ENCODE measurements at regions not wholly inside any gene's neighbourhood (a gene's known extent, or its start where the extent isn't known, plus 50 kb on each side); places are given as distances from the start of the nearest gene placed in this dataset.

DNA sequence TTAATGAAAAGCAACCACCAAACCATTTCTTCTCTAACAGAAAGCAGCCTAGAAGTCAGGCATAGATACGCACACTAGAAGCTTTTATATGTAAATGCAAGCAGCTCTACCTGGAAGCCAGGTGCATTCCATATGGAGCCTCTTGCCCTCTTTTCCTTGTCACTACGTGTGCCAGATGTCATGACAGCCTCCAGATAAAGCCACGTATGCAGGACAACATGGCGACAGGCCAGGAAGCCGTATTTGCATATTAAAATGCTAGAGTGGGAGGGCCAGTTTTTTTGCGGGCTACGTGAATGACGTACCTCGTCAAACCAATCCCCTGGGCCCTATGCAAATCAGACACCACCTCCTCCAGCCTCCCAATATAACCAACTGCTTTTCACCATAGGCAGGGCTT lies 308.1 kb upstream of the SPTLC3 start:
- no peak for DNase-seq (ENCODE audit: extremely low spot score)
- Histone ChIP-seq H3K36me3 (ENCODE audit: insufficient read depth) (no peaks in the 10 kb centered on the region), H3K27ac (ENCODE audit: low read depth) (no peak overlapping the region), H3K4me3 (ENCODE audit: low read depth, low read length) (no peak overlapping the region), H3K4me1 (ENCODE audit: insufficient read depth) (no peaks in the 10 kb centered on the region)
- 88% methylated on average over 9 of the region's 9 CpGs for whole genome bisulfite sequencing

DNA sequence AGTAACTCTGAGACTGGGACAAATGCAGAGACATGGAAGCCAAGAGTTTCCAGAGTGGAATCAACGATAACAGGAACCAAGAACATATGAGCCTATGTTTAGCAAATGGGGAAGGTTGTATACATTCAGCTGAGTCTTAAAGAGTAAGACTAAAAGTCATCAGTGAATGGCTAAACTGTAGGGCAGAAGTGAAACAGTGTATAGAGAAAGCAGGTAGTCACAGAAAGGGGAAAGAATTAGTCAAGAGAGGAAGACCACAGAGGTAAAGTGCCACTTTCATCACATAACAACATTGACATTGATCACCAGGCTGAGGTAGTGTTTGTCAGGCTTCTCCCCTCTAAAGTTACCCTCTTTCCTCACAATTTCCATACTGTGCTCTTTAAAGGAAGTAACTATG lies 306.5 kb upstream of the SPTLC3 start:
- no peak overlapping the region for H3K4me3 ChIP-seq (ENCODE audit: low read depth, low read length)
- no peak for DNase-seq (ENCODE audit: extremely low spot score)
- no peaks in the 10 kb centered on the region for H3K4me1 ChIP-seq (ENCODE audit: insufficient read depth)
- WGBS, result 88% methylated on average over 1 of the region's 1 CpG
- H3K36me3 ChIP-seq (ENCODE audit: insufficient read depth), result no peaks in the 10 kb centered on the region
- no peak overlapping the region for H3K27ac ChIP-seq (ENCODE audit: low read depth)

DNA sequence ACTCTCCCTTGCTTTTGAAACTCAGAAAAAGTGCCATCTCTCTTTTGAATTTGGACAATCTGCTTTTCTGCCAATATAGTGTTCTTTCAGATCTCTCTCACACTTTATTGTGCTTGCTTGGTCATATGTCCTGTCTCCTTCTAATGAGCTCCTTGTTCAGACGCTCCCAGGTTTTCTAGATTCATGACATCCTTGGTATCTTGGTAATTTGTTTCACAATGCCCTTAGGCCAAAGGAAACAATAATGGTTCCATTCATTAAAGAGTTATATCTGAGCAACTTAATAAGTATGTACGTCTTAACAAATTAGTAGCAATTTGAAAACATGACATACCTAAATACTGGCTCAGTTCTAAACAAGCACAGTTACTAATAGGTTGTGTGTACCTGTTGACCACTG lies 293.4 kb upstream of the SPTLC3 start:
- H3K27ac ChIP-seq (ENCODE audit: low read depth), result no peak overlapping the region
- DNase-seq (ENCODE audit: extremely low spot score), result no peak
- H3K36me3 ChIP-seq (ENCODE audit: insufficient read depth), result no peaks in the 10 kb centered on the region
- H3K4me3 ChIP-seq (ENCODE audit: low read depth, low read length), result no peak overlapping the region
- H3K4me1 ChIP-seq (ENCODE audit: insufficient read depth), result no peaks in the 10 kb centered on the region
- 92% methylated on average over 2 of the region's 2 CpGs for WGBS

DNA sequence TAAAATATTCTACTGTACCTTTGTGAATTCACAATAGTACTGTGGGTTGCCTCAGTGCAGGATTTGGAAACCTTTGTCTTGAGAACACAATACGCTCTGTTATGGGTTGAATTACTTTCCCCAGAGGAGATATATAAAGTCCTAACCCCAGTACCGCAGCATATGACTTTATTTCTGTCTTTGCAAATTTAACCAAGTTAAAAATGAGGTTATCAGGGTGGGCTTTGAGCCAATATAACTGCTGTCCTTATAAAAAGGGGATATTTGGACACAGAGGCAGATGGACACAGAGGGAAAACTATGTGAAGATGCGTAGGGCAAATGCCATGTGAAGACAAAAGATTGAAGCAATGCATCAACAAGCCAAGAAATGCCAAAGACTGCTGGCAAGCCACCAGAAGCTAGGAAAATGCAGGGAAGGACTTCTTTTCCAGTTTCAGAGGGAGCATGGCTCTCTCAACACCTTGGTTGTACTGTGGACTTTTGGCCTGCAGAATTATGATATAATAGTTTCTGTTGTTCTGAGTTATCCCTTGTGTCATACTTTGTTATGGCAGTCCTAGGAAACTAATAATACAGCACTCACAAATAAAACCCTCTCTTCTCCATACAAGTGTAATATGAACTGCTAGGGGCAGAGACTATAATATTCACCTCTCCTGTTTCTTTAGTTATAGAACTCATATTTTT lies 292.6 kb upstream of the SPTLC3 start:
- Histone ChIP-seq H3K27ac (ENCODE audit: low read depth) (no peak overlapping the region), H3K4me1 (ENCODE audit: insufficient read depth) (no peaks in the 10 kb centered on the region), H3K36me3 (ENCODE audit: insufficient read depth) (no peaks in the 10 kb centered on the region), H3K4me3 (ENCODE audit: low read depth, low read length) (no peak overlapping the region)
- WGBS, result 71% methylated on average over 3 of the region's 3 CpGs
- DNase-seq (ENCODE audit: extremely low spot score), result no peak

DNA sequence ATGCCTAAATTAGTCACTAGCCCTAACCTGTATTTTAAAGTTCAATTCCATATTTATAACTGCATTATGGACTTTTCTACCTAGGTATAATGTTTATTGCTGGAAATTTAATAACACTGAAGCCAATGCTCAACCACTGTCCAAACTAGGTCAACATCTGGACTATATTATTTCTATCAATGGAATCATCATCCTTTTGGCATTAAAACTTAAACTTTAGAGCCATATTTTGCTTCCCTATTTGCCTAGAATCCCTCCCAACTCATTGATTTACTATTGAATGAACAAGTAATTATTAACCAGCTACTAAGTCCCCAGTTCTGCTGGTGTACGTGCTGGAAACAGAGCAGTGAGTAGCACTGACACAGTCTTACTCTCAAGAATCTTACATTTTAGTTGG lies 291.7 kb upstream of the SPTLC3 start:
- Histone ChIP-seq H3K4me3 (ENCODE audit: low read depth, low read length) (no peak overlapping the region), H3K27ac (ENCODE audit: low read depth) (no peak overlapping the region), H3K36me3 (ENCODE audit: insufficient read depth) (no peaks in the 10 kb centered on the region), H3K4me1 (ENCODE audit: insufficient read depth) (no peaks in the 10 kb centered on the region)
- DNase-seq (ENCODE audit: extremely low spot score), result no peak
- WGBS, result 85% methylated on average over 1 of the region's 1 CpG

GRCh38 chr20:12718619-12719018 lies 290.2 kb upstream of the SPTLC3 start:
- 47% methylated on average over 4 of the region's 4 CpGs for WGBS
- Histone ChIP-seq H3K4me3 (ENCODE audit: low read depth, low read length) (no peak overlapping the region), H3K4me1 (ENCODE audit: insufficient read depth) (no peaks in the 10 kb centered on the region), H3K27ac (ENCODE audit: low read depth) (no peak overlapping the region), H3K36me3 (ENCODE audit: insufficient read depth) (no peaks in the 10 kb centered on the region)
- DNase-seq (ENCODE audit: extremely low spot score), result no peak

DNA sequence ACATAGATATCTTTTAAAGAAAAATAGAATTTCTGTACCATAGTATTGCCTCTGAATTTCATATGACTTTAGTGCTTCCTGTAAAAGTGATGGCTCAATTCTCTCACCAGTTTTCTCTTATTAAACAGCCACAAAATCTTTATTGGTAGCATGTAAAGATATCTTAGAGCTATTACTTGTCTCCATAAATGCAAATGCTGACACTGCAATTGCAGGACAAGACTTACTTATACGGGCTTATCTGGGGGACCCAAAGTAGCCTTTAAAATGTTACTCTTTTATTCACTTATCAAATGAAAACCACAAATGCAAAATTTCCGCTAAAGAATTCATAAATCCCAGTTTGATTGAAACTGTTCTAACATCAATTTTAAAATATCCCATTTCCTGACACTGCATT lies 287.1 kb upstream of the SPTLC3 start:
- Histone ChIP-seq H3K4me1 (ENCODE audit: insufficient read depth) (no peaks in the 10 kb centered on the region), H3K27ac (ENCODE audit: low read depth) (no peak overlapping the region), H3K36me3 (ENCODE audit: insufficient read depth) (no peaks in the 10 kb centered on the region), H3K4me3 (ENCODE audit: low read depth, low read length) (no peak overlapping the region)
- no peak for DNase-seq (ENCODE audit: extremely low spot score)
- WGBS, result 71% methylated on average over 2 of the region's 2 CpGs

DNA sequence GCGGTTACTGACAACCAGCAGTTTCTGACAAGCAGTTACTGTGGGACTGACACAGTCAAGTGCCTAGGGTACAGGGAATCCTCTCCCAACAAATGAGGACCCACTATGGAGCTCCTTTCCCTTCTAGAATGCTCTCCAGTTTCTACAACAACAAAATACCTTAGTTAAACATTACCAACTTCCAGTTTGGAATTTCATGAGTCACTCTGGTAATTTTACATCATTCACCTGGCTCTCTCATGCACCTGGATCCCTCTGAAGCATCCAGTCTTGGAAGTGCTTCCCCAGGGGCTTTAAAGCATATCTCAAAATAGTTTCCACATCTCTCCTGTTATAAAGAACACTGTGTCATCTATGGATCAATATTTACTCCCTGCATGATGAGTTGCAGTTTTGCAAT lies 286.7 kb upstream of the SPTLC3 start:
- no peak overlapping the region for H3K27ac ChIP-seq (ENCODE audit: low read depth)
- no peaks in the 10 kb centered on the region for H3K4me1 ChIP-seq (ENCODE audit: insufficient read depth)
- DNase-seq (ENCODE audit: extremely low spot score), result no peak
- no peak overlapping the region for H3K4me3 ChIP-seq (ENCODE audit: low read depth, low read length)
- WGBS, result 100% methylated on average over 1 of the region's 1 CpG
- H3K36me3 ChIP-seq (ENCODE audit: insufficient read depth), result no peaks in the 10 kb centered on the region

DNA sequence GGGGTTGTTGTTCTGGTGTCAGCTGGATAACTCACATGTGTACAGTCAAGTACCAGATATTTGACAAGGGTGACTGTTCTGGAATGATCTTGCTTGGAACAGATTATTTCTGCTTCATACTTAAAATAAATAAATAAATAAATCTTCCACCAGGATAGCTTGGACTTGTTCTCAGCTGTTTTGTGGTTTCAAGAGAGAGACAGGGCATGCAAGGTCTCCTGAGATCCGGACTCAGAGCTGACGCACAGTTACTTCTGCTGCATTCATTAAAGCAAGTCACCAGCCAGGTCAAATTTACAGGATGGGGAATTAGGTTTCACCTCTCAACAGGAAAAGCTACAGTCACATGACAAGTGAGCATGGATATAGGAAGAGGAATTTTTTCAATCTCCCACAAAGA lies 285.0 kb upstream of the SPTLC3 start:
- WGBS, result 95% methylated on average over 2 of the region's 2 CpGs
- H3K27ac ChIP-seq (ENCODE audit: low read depth), result no peak overlapping the region
- DNase-seq (ENCODE audit: extremely low spot score), result no peak
- H3K4me1 ChIP-seq (ENCODE audit: insufficient read depth), result no peaks in the 10 kb centered on the region
- H3K4me3 ChIP-seq (ENCODE audit: low read depth, low read length), result no peak overlapping the region
- no peaks in the 10 kb centered on the region for H3K36me3 ChIP-seq (ENCODE audit: insufficient read depth)

GRCh38 chr20:12728782-12729181 lies 280.0 kb upstream of the SPTLC3 start:
- WGBS, result 87% methylated on average over 3 of the region's 3 CpGs
- Histone ChIP-seq H3K4me3 (ENCODE audit: low read depth, low read length) (no peak overlapping the region), H3K4me1 (ENCODE audit: insufficient read depth) (no peaks in the 10 kb centered on the region), H3K36me3 (ENCODE audit: insufficient read depth) (no peaks in the 10 kb centered on the region), H3K27ac (ENCODE audit: low read depth) (no peak overlapping the region)
- no peak for DNase-seq (ENCODE audit: extremely low spot score)

GRCh38 chr20:12729326-12729725 lies 279.4 kb upstream of the SPTLC3 start:
- no peak overlapping the region for H3K27ac ChIP-seq (ENCODE audit: low read depth)
- H3K4me3 ChIP-seq (ENCODE audit: low read depth, low read length), result no peak overlapping the region
- DNase-seq (ENCODE audit: extremely low spot score), result no peak
- H3K4me1 ChIP-seq (ENCODE audit: insufficient read depth), result no peaks in the 10 kb centered on the region
- no peaks in the 10 kb centered on the region for H3K36me3 ChIP-seq (ENCODE audit: insufficient read depth)

GRCh38 chr20:12733811-12734210 lies 275.0 kb upstream of the SPTLC3 start:
- no peak for DNase-seq (ENCODE audit: extremely low spot score)
- no peaks in the 10 kb centered on the region for H3K36me3 ChIP-seq (ENCODE audit: insufficient read depth)
- no peak overlapping the region for H3K4me3 ChIP-seq (ENCODE audit: low read depth, low read length)
- H3K27ac ChIP-seq (ENCODE audit: low read depth), result no peak overlapping the region
- 56% methylated on average over 3 of the region's 3 CpGs for WGBS
- H3K4me1 ChIP-seq (ENCODE audit: insufficient read depth), result no peaks in the 10 kb centered on the region

GRCh38 chr20:12737497-12737896 lies 271.3 kb upstream of the SPTLC3 start:
- Histone ChIP-seq H3K27ac (ENCODE audit: low read depth) (no peak overlapping the region), H3K4me3 (ENCODE audit: low read depth, low read length) (no peak overlapping the region), H3K36me3 (ENCODE audit: insufficient read depth) (no peaks in the 10 kb centered on the region), H3K4me1 (ENCODE audit: insufficient read depth) (no peaks in the 10 kb centered on the region)
- DNase-seq (ENCODE audit: extremely low spot score), result no peak
- WGBS, result 94% methylated on average over 4 of the region's 4 CpGs

DNA sequence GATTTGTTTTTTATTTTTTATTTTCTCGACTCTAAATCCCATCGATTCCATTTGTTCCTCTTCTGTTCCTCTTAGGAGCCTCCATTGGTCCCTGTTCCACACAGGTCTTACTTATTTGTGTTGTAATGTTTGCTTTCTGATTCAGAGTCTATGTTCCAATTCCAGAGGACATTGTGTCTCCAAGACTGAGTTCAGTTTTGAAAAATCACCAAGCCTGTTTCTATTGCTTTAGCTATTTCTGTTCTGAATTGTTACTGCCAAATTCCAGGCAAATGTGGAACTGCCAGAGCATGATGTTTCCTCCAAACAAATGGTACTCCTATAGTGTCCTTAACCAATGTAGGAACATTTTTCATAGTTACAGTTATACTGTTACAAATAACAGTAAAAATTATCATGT lies 270.9 kb upstream of the SPTLC3 start:
- H3K4me3 ChIP-seq (ENCODE audit: low read depth, low read length), result no peak overlapping the region
- no peaks in the 10 kb centered on the region for H3K4me1 ChIP-seq (ENCODE audit: insufficient read depth)
- no peak overlapping the region for H3K27ac ChIP-seq (ENCODE audit: low read depth)
- 92% methylated on average over 2 of the region's 2 CpGs for WGBS
- H3K36me3 ChIP-seq (ENCODE audit: insufficient read depth), result no peaks in the 10 kb centered on the region
- DNase-seq (ENCODE audit: extremely low spot score), result no peak

GRCh38 chr20:12740647-12741046 lies 268.1 kb upstream of the SPTLC3 start:
- no peak overlapping the region for H3K27ac ChIP-seq (ENCODE audit: low read depth)
- no peaks in the 10 kb centered on the region for H3K4me1 ChIP-seq (ENCODE audit: insufficient read depth)
- DNase-seq (ENCODE audit: extremely low spot score), result no peak
- H3K36me3 ChIP-seq (ENCODE audit: insufficient read depth), result no peaks in the 10 kb centered on the region
- WGBS, result 92% methylated on average over 5 of the region's 5 CpGs
- no peak overlapping the region for H3K4me3 ChIP-seq (ENCODE audit: low read depth, low read length)

Data from urinary bladder (tissue), 3 donors.